Ishikawa (cell line): ENCODE measurements at regions not wholly inside any gene's neighbourhood (a gene's known extent, or its start where the extent isn't known, plus 50 kb on each side); places are given as distances from the start of the nearest gene placed in this dataset.

Experiments
- CEBPB ChIP-seq: IDR thresholded peaks from 2 replicates; pipeline ENCODE4 v1.6.1; 2012
- CREB1 ChIP-seq: IDR thresholded peaks from 2 replicates; pipeline ENCODE4 v1.6.1; 2012; ENCODE audit warnings: low read depth
- EGR1 ChIP-seq: IDR thresholded peaks from 2 replicates; pipeline ENCODE4 v1.6.1; 2012
- EP300 ChIP-seq: IDR thresholded peaks from 2 replicates; pipeline ENCODE4 v1.6.1; 2012; ENCODE audit warnings: borderline replicate concordance
- FOXM1 ChIP-seq: IDR thresholded peaks from 2 replicates; pipeline ENCODE4 v1.6.1; 2012; ENCODE audit warnings: low read depth, borderline replicate concordance
- NFIC ChIP-seq: IDR thresholded peaks from 2 replicates; pipeline ENCODE4 v1.6.1; 2012
- RAD21 ChIP-seq: IDR thresholded peaks from 2 replicates; pipeline ENCODE4 v1.6.1; 2012; ENCODE audit warnings: low read depth
- REST ChIP-seq: IDR thresholded peaks from 2 replicates; pipeline ENCODE4 v1.6.1; 2012; ENCODE audit warnings: low read depth, mild to moderate bottlenecking
- TAF1 ChIP-seq: IDR thresholded peaks from 2 replicates; pipeline ENCODE4 v1.6.1; 2012; ENCODE audit warnings: low read depth, mild to moderate bottlenecking
- TCF12 ChIP-seq: IDR thresholded peaks from 2 replicates; pipeline ENCODE4 v1.6.1; 2012; ENCODE audit warnings: low read depth
- TEAD4 ChIP-seq: IDR thresholded peaks from 2 replicates; pipeline ENCODE4 v1.6.1; 2012
- USF1 ChIP-seq: IDR thresholded peaks from 2 replicates; pipeline ENCODE4 v1.6.1; 2012
- YY1 ChIP-seq: IDR thresholded peaks from 2 replicates; pipeline ENCODE4 v1.6.1; 2012; ENCODE audit warnings: low read depth
- ZBTB7A ChIP-seq: IDR thresholded peaks from 2 replicates; pipeline ENCODE4 v1.6.1; 2012; ENCODE audit warnings: low read depth
- TF ChIP-seq, protein P1 (sequence below): IDR thresholded peaks from 2 replicates; pipeline ENCODE4 v1.6.1; 2012

GRCh38 chr5:167228134-167228533 is 1063.3 kb upstream of the WWC1 start:
- TF ChIP-seq RAD21: no peak
- TF ChIP-seq TEAD4: no peak
- TF ChIP-seq, protein P1, sequence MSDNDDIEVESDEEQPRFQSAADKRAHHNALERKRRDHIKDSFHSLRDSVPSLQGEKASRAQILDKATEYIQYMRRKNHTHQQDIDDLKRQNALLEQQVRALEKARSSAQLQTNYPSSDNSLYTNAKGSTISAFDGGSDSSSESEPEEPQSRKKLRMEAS: no peak
- no peak for TF ChIP-seq NFIC
- TF ChIP-seq TAF1: no peak
- no peak for TF ChIP-seq REST
- TF ChIP-seq YY1: no peak
- no peak for TF ChIP-seq EGR1
- TF ChIP-seq CEBPB: no peak
- TF ChIP-seq USF1: no peak
- TF ChIP-seq FOXM1: no peak
- TF ChIP-seq EP300: no peak

- TF ChIP-seq FOXM1 (no peak), RAD21 (no peak), CREB1 (no peak), REST (no peak), USF1 (no peak), EP300 (no peak), CEBPB (no peak), YY1 (no peak), EGR1 (no peak), ZBTB7A (no peak), TCF12 (no peak), TAF1 (no peak), TEAD4 (no peak)
- TF ChIP-seq, protein P1: no peak
Observed at GRCh38 chr5:167229751-167230150, 1061.7 kb upstream of the WWC1 start.

GRCh38 chr5:167230414-167230813 is 1061.0 kb upstream of the WWC1 start:
- TF ChIP-seq RAD21 (no peak), REST (no peak), CEBPB (no peak), FOXM1 (no peak), YY1 (no peak), CREB1 (no peak), EGR1 (no peak), USF1 (no peak)
- TF ChIP-seq, protein P1: no peak

- TF ChIP-seq FOXM1: no peak
- no peak for TF ChIP-seq YY1
- TF ChIP-seq CREB1: no peak
- no peak for TF ChIP-seq ZBTB7A
- no peak for TF ChIP-seq EP300
- no peak for TF ChIP-seq REST
- TF ChIP-seq EGR1: no peak
Observed at GRCh38 chr5:167232675-167233311, 1058.7 kb upstream of the WWC1 start.
